Muscle layer of colon (tissue), 2 donors: ENCODE measurements at regions not wholly inside any gene's neighbourhood (a gene's known extent, or its start where the extent isn't known, plus 50 kb on each side); places are given as distances from the start of the nearest gene placed in this dataset.

Experiments
- H3K27ac ChIP-seq: one replicate; pipeline ENCODE4 v1.7.0; 2013; ENCODE audit warnings: low read depth, mild to moderate bottlenecking, low read length, moderate library complexity
- H3K27me3 ChIP-seq, 2 donors: one replicate each; pipeline ENCODE4 v1.7.0; 2013; ENCODE audit warnings: low read length in 2 of 2, mild to moderate bottlenecking in 2 of 2; ENCODE audit not compliant: insufficient read depth in 2 of 2, control insufficient read depth in 1 of 2
- H3K36me3 ChIP-seq: one replicate; pipeline ENCODE4 v1.7.0; 2013; ENCODE audit warnings: mild to moderate bottlenecking, low read length; ENCODE audit not compliant: insufficient read depth
- H3K4me1 ChIP-seq: one replicate; pipeline ENCODE4 v1.7.0; 2013; ENCODE audit warnings: mild to moderate bottlenecking, low read length; ENCODE audit not compliant: insufficient read depth
- H3K4me3 ChIP-seq, 2 donors: one replicate each; pipeline ENCODE4 v1.7.0; 2013; ENCODE audit warnings: low read length in 2 of 2, low read depth in 1 of 2, mild to moderate bottlenecking in 1 of 2, moderate library complexity in 1 of 2
- H3K9ac ChIP-seq: one replicate; pipeline ENCODE4 v1.7.0; 2013; ENCODE audit warnings: low read length
- H3K9me3 ChIP-seq: one replicate; pipeline ENCODE4 v1.7.0; 2013; ENCODE audit warnings: mild to moderate bottlenecking, low read length
- donor health status: abdominal sarcoma.
- donor health status: Adenocarcinoma of cecum.

DNA sequence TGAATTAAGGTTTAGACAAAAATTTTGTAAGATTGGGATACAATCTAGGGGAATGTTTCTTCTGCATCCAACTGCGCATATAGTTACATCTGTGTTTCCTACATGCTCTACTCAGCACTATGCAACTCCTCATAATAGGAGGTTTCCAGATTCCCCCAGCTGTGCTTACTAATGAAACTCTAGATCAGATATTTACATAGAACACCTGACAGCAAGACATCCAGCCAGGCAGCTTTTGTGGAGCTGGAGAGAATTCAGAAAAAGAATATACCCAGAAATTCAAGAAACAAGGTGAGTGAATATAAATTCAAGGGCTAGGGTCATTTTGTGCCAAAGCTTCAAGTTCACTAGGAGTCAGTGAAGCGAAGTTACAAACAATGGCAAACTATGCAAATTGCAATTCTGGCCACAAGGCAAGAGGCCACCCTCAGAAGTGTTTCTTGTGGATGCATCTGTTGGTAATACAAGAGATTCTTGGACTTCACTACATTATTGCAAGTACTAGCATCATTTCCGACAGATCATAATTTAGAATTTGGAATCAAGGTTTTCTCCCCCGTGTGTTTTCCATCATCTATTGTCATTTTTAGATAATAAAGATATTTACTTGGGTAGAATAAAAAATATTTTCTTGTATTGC, 341.2 kb upstream of the NAV3 start:
- Histone ChIP-seq H3K4me1 (no peaks in the 10 kb centered on the region), H3K9ac (no peak overlapping the region), H3K9me3 (no peaks in the 10 kb centered on the region), H3K36me3 (no peaks in the 10 kb centered on the region), H3K27me3 (no peaks in the 10 kb centered on the region), H3K27ac (no peak overlapping the region), H3K4me3 (no peak overlapping the region)

DNA sequence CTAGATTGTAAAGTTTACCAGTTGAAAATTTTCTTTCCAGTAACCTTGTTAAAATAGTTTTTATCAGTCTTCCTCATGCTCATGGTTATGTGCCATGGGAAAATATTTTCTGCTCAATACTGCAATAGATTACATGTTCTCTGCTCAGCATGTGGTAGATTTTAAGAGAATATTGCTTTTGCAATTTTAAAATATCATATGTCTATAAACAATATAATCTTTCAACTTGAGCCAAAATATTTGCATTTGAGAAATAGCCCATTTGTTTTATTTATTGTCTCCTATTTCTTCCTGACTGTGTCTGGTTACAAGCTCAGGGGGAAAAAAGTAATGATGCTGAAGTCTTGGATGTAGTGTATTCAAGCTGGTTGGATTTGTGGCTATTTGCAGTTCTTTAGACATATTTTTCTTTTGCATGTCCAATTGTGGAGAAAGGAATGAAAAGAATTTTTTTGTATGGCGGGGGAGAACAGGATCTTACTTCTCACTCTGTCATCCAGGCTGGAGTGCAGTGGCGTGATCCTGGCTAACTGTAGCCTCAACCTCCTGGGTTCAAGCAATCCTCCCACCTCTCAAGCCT, 342.6 kb upstream of the NAV3 start:
- Histone ChIP-seq H3K27me3 (no peaks in the 10 kb centered on the region), H3K4me1 (no peaks in the 10 kb centered on the region), H3K9ac (no peak overlapping the region), H3K4me3 (no peak overlapping the region), H3K36me3 (no peaks in the 10 kb centered on the region), H3K27ac (no peak overlapping the region), H3K9me3 (no peaks in the 10 kb centered on the region)

DNA sequence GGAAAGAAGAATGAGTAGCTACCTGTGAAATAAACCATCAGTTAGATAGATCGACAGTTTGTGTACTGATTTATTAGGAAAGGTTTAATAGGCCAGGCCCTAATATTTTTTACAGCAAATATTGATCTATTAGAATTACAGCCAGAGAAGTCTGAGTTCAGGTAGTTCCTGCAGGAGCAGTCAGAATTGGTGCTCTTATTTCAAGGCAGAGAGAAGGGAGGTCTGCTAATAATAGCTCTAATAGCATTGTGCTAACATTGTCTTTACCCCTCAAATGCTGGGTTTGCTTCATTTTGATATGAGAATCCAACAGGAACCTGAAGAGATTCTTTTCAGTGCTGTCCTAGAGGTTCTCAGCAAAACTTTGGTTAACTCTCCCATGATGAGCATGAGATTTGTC, 343.8 kb upstream of the NAV3 start:
- Histone ChIP-seq H3K9me3 (no peaks in the 10 kb centered on the region), H3K4me3 (no peak overlapping the region), H3K4me1 (no peaks in the 10 kb centered on the region), H3K27ac (no peak overlapping the region), H3K27me3 (no peaks in the 10 kb centered on the region), H3K36me3 (no peaks in the 10 kb centered on the region), H3K9ac (no peak overlapping the region)

DNA sequence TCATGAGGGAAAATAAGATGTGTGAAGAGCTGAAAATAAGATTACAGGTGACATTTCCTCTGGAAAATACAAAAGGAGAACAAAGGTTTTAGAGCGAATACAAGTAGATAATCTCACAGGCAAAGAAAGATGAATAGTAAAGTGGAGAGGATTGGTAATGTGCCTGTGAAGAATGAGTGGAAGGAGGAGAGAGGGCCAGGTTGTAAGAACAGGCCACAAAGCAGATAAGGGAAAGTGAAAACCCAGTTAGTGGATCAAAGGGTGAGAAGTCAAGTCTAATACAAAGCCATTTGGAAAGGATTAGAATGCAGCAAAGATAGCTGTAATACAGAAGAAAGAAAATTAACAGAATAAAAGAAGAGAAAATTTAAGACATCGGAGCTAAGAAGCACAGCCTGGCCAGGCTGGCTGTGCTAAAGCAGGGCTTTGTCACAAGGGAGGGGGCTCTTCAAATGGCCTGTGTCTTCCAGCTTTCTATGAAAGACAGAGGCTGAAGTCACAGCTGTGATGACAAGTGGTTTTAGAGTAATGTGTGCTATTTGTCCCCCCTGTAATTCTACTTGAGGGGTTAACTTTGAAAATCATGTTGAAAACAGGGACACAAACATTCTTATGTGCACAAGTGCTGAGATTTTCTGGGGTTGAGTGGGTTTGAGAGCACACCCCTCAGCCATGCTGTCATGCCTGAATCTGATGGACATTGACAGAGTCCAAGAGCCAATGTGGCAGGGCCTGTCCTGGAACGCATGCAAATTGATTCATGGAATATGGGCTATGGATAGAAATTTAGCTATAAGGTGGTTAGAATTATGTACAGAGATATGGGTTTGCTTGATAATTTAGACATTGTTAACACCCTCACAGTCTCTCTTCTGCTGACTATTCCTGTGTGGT, 344.5 kb upstream of the NAV3 start:
- Histone ChIP-seq H3K27ac (no peak overlapping the region), H3K27me3 (no peaks in the 10 kb centered on the region), H3K36me3 (no peaks in the 10 kb centered on the region), H3K9me3 (no peaks in the 10 kb centered on the region), H3K9ac (no peak overlapping the region), H3K4me1 (no peaks in the 10 kb centered on the region), H3K4me3 (no peak overlapping the region)

DNA sequence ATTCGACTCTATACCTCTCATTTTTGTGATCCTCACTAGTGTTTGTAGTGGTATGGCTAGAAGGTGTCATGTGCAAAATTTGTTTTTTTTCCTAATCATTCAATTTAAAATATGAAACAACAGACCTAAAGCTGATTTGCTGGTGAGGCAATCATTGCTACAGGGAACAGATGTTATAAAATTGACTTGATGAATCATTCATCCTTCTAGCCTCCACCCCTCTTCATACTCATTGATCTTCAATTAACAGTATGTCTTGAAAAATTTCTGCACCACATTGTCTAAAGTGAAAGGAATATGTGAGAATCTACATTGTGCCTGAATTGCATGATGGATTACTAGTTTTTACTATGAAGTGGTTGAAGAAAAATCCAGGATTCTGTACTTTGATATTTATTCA, 349.0 kb upstream of the NAV3 start:
- H3K9ac ChIP-seq, result no peak overlapping the region
- no peaks in the 10 kb centered on the region for H3K27me3 ChIP-seq
- H3K27ac ChIP-seq, result no peak overlapping the region
- H3K36me3 ChIP-seq, result no peaks in the 10 kb centered on the region
- H3K4me1 ChIP-seq, result no peaks in the 10 kb centered on the region
- H3K9me3 ChIP-seq, result no peaks in the 10 kb centered on the region
- no peak overlapping the region for H3K4me3 ChIP-seq

DNA sequence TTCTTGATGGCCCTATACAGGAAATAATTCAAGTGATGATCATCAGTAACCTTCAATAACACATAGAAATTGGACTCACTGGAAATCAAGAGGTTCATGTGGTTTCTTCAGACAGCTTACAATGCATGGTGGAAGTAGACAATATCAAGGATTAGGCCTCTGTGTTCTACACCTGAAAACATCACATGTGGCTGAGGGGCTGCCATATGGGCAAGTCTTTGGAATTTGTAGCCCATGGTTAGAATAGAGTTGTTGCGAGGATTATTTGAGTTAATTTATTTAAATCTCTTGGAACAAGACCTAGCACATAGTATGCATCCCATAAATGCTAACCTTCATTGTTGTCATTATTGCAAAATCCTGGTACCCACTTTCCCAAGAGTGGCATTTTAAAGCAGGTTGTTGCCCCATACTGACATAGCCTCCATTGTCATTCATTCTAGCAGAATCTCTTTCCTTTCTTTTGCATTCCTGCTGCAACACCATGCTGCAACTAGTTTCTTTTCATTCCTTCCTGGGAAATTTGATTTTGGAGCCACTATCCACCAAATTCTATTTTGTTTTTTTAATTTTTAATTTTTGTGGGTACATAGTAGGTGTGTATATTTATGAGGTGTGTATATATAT, 352.7 kb upstream of the NAV3 start:
- Histone ChIP-seq H3K27ac (no peak overlapping the region), H3K9ac (no peak overlapping the region)

DNA sequence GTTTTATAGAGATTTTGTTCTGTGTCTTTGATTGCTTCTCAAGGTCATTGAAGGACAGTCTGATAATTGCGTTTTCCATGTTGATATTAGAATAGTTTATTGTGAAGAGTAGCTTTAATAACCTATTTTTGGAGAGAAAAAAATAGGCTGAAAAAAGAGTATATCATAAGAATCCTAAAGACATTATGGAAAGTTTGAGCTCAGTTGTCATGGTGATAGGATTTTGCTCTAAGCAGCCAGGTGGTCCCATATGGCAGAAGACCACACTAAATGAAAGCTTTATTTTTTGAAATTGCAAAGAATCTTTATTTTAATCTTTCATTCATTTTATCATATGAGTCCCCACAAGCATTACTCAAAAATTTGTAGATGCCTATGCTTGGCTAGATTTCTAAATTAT, 358.9 kb upstream of the NAV3 start:
- Histone ChIP-seq H3K9me3 (no peaks in the 10 kb centered on the region), H3K36me3 (no peaks in the 10 kb centered on the region), H3K9ac (no peak overlapping the region), H3K27ac (no peak overlapping the region), H3K4me3 (no peak overlapping the region), H3K27me3 (no peaks in the 10 kb centered on the region), H3K4me1 (no peaks in the 10 kb centered on the region)

More for the DNA sequence above, 352.7 kb upstream of the NAV3 start:
- Histone ChIP-seq H3K9me3 (no peaks in the 10 kb centered on the region), H3K4me1 (no peaks in the 10 kb centered on the region), H3K27me3 (no peaks in the 10 kb centered on the region), H3K4me3 (no peak overlapping the region), H3K36me3 (no peaks in the 10 kb centered on the region)

DNA sequence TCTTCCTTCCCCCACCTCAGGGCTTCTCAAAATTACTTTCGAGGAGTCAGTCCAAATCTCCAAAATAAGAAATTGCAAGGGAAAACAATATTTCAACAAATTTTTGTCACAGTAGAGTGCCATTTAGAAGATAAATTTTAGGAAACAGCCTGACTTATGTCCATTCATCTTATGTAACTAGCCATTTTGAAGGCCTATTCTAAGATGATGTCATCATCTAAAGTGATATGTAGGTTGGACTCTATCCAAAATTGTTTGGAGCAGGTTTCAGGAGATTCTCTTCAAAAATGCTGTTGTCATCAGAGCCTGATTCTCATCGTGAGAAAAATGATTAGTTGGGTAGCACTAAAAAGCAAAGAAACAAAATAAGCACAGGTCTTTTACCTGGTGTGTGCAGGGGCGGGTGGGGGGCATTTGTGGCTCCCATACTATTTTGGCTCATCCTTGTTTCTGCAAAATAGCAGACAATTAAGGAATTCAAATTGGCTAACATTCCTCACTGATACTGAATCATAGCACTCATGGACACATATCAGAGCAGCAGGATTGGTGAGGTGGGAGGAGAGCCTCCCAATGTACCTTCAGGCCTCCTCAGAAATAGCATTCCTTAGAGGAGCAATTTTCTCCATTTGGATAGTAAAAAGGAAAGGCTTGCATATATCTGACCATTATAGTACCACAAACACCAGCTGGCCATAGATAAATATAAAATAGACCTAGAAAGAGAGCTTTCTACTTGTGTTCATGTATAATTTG, 360.9 kb upstream of the NAV3 start:
- no peaks in the 10 kb centered on the region for H3K9me3 ChIP-seq
- H3K9ac ChIP-seq, result no peak overlapping the region
- no peak overlapping the region for H3K27ac ChIP-seq
- no peak overlapping the region for H3K4me3 ChIP-seq
- H3K36me3 ChIP-seq, result no peaks in the 10 kb centered on the region
- no peaks in the 10 kb centered on the region for H3K4me1 ChIP-seq
- no peaks in the 10 kb centered on the region for H3K27me3 ChIP-seq

DNA sequence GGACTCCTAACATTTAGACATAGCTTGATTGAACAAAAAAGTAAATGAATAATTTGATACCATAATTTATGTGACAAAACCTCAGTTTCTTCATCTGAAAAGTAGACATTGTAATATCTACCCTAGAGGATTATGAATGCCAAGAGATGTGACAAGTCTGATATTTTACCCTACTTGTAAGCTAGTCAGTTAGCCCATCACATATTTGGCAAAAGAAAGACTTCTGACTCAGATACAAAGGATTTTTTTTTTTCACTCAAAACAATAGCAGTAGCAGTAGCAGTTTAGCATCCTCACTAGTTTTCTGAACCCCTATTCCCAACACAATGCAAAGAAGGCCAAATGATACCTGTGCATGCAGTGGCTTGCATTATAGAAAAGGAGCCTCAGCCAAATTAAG, 377.3 kb upstream of the E2F7 start:
- H3K9me3 ChIP-seq, result no peaks in the 10 kb centered on the region
- H3K9ac ChIP-seq, result no peak overlapping the region
- H3K36me3 ChIP-seq, result no peaks in the 10 kb centered on the region
- H3K27me3 ChIP-seq, result no peaks in the 10 kb centered on the region
- H3K27ac ChIP-seq, result no peak overlapping the region
- no peak overlapping the region for H3K4me3 ChIP-seq
- no peaks in the 10 kb centered on the region for H3K4me1 ChIP-seq

DNA sequence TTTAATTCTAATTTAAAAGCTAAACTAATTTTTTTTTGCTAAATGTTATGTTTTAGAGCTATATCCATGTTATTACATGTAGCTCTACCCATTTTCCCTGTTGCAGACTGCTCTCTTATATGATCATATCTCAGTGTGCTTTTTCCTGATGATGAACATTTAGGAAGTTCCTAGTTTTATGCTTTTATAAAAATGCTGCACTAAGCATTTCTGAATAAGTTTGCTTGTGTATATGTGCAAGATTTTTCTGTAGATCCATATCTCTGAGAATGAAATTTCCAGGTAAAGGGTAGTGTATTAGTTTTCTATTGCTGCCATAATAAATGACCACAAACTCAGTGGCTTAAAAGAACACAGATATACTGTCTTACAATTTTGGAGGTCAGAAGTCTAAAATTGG, 374.4 kb upstream of the E2F7 start:
- H3K27ac ChIP-seq, result no peak overlapping the region
- H3K4me3 ChIP-seq, result no peak overlapping the region
- H3K4me1 ChIP-seq, result no peaks in the 10 kb centered on the region
- H3K27me3 ChIP-seq, result no peaks in the 10 kb centered on the region
- H3K36me3 ChIP-seq, result no peaks in the 10 kb centered on the region
- H3K9me3 ChIP-seq, result no peaks in the 10 kb centered on the region
- H3K9ac ChIP-seq, result no peak overlapping the region

DNA sequence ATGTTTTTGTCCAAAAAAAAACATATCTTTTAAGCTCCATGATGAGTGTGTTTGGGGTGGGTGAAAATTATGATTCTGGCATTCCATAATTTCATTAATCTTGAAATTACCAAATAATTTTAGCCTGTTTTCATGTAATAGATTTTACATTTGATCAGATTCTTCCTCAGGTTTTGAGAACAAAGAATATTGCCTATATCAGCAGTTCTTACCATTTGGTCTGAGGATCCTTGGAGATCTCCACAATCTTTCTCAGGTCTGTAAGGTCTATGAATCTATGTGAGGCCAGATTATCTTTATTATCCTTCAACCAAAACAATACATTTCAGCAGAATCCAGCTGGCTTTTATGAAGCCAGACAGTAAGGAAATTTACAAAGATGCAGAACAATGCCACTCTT, 373.3 kb upstream of the E2F7 start:
- Histone ChIP-seq H3K4me1 (no peaks in the 10 kb centered on the region), H3K36me3 (no peaks in the 10 kb centered on the region), H3K9me3 (no peaks in the 10 kb centered on the region), H3K27me3 (no peaks in the 10 kb centered on the region), H3K27ac (no peak overlapping the region), H3K4me3 (no peak overlapping the region), H3K9ac (no peak overlapping the region)
